ENCODE measurements at regions not wholly inside any gene's neighbourhood (a gene's known extent, or its start where the extent isn't known, plus 50 kb on each side); places are given as distances from the start of the nearest gene placed in this dataset.

DNA sequence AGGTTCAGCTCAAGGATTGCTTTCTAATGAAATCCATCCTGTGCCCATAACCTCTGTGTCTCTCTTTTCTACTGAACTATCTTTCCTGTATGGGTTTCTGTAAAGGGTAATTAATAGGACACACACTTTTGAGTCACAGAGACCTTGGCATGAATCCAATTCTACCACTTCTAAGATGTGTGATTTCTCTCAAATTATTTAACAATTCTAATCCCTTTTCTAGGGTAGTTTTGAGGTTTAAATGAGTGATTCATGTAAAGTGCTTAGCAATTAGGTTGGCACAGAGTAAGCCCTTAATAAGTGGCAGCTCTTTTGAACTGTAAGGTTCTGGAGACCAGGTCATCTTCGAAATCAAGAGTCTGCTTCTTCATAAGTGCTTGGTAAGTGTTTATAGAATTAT, 202.7 kb downstream of the RASSF9 start:
- no peak overlapping the region for H3K4me3 ChIP-seq
- no peaks in the 10 kb centered on the region for H3K27me3 ChIP-seq
- DNase-seq (no peak), ATAC-seq (peak; percentile 78)
- intact Hi-C loops (cut with DNase I), result no loop called here
- H3K4me1 ChIP-seq, result no peaks in the 10 kb centered on the region
- H3K27ac ChIP-seq, result no peak overlapping the region
- H3K9me3 ChIP-seq, result no peaks in the 10 kb centered on the region
- no peaks in the 10 kb centered on the region for H3K36me3 ChIP-seq
- TF ChIP-seq, protein P1, sequence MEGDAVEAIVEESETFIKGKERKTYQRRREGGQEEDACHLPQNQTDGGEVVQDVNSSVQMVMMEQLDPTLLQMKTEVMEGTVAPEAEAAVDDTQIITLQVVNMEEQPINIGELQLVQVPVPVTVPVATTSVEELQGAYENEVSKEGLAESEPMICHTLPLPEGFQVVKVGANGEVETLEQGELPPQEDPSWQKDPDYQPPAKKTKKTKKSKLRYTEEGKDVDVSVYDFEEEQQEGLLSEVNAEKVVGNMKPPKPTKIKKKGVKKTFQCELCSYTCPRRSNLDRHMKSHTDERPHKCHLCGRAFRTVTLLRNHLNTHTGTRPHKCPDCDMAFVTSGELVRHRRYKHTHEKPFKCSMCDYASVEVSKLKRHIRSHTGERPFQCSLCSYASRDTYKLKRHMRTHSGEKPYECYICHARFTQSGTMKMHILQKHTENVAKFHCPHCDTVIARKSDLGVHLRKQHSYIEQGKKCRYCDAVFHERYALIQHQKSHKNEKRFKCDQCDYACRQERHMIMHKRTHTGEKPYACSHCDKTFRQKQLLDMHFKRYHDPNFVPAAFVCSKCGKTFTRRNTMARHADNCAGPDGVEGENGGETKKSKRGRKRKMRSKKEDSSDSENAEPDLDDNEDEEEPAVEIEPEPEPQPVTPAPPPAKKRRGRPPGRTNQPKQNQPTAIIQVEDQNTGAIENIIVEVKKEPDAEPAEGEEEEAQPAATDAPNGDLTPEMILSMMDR (IDR thresholded peaks at IDR 0.05), result no peak

DNA sequence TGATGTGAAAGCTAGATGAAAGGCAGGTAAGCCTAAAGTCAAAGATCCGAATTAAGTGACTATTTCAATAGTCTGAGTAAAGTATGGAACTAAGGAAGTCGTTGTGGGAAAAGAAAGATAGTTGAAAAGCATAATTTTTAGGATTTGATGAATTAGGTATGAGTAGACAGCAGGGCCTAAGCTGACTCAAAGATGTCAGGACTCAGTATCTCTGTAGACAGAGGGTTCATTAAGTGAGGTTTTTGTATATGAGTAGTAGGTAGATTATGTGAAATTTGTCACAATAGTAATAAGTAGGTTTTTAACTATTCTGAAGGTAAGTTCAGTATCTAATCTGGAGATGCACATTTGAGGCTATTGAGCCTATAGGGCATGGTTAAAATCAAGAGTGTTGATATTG, 196.4 kb downstream of the RASSF9 start:
- intact Hi-C loops (cut with DNase I), result no loop called here
- ATAC-seq (no peak), DNase-seq (no peak)
- Histone ChIP-seq H3K27me3 (no peaks in the 10 kb centered on the region), H3K9me3 (no peaks in the 10 kb centered on the region), H3K27ac (no peak overlapping the region), H3K36me3 (no peaks in the 10 kb centered on the region), H3K4me3 (no peak overlapping the region), H3K4me1 (no peaks in the 10 kb centered on the region)
- TF ChIP-seq, protein P1 (IDR thresholded peaks at IDR 0.05), result no peak

DNA sequence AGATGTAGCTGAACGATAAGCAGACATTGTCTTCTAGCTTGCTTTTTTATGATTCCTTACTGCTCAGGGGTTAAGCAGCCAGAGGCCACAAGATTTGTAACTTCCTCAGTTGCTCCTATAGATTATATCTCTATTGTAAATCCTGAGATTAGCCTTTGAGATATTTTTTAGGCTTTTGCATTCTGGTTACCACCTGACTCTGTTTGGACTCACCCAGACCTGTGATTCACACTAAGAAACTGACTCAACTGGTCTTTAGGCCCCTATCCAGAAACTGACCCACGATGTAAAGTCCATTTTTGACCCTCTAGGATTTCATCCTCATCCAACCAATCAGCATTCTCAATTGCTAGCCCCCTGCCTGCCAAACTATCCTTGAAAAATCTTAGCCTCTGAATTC, 194.4 kb downstream of the RASSF9 start:
- no peaks in the 10 kb centered on the region for H3K9me3 ChIP-seq
- no peaks in the 10 kb centered on the region for H3K27me3 ChIP-seq
- no peak overlapping the region for H3K4me3 ChIP-seq
- ATAC-seq, result no peak
- no peaks in the 10 kb centered on the region for H3K36me3 ChIP-seq
- no peak for DNase-seq
- TF ChIP-seq, protein P1 (IDR thresholded peaks at IDR 0.05), result no peak
- H3K27ac ChIP-seq, result no peak overlapping the region
- intact Hi-C loops (cut with DNase I), result no loop called here
- H3K4me1 ChIP-seq, result no peaks in the 10 kb centered on the region

DNA sequence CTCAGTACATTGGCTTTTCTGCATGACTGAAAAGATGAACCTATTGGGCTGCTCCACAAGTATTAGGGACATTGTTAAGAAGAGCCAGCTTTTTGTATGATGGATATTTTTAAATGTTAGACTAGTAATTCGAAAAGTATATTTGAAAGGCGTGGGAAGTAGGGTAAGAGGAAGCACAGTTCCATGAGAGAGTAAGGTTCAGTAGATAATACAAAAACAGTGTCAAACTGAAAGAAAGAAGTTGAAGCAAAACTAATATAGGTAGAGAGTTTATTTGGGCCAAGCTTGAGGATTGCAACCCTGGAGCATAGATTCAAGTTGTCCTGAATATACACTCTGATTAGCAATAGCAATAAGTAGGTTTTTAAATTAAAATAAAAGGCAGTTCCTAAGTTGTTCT, 193.9 kb downstream of the RASSF9 start:
- H3K9me3 ChIP-seq, result no peaks in the 10 kb centered on the region
- DNase-seq (no peak), ATAC-seq (no peak)
- H3K27me3 ChIP-seq, result no peaks in the 10 kb centered on the region
- H3K27ac ChIP-seq, result no peak overlapping the region
- intact Hi-C loops (cut with DNase I), result no loop called here
- H3K4me3 ChIP-seq, result no peak overlapping the region
- TF ChIP-seq, protein P1 (IDR thresholded peaks at IDR 0.05), result no peak
- H3K36me3 ChIP-seq, result no peaks in the 10 kb centered on the region
- no peaks in the 10 kb centered on the region for H3K4me1 ChIP-seq

DNA sequence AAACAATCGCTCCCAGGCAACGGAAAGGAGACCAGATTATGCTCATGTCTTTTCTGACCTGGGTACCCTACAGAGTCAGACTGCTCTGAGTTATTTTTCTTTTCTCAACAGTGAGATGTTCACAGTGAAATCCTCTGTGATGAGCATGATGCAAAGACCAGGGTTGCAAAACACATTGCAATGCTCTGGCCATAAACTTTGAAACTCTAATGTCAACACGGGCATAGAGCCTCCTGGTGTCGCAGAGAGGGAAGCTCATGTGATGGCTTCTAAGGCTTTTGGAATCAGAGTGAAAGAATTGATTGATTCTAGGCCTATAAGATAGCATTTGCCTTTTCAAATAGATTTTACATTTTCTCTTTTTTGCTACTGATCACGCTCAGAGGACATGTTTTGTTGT, 193.4 kb downstream of the RASSF9 start:
- H3K36me3 ChIP-seq, result no peaks in the 10 kb centered on the region
- no peak for ATAC-seq
- H3K27me3 ChIP-seq, result no peaks in the 10 kb centered on the region
- intact Hi-C loops (cut with DNase I), result no loop called here
- H3K4me3 ChIP-seq, result no peak overlapping the region
- TF ChIP-seq, protein P1 (IDR thresholded peaks at IDR 0.05), result no peak
- H3K4me1 ChIP-seq, result no peaks in the 10 kb centered on the region
- no peak for DNase-seq
- H3K27ac ChIP-seq, result no peak overlapping the region
- no peaks in the 10 kb centered on the region for H3K9me3 ChIP-seq
